ENCODE measurements at regions not wholly inside any gene's neighbourhood (a gene's known extent, or its start where the extent isn't known, plus 50 kb on each side); places are given as distances from the start of the nearest gene placed in this dataset.

DNA sequence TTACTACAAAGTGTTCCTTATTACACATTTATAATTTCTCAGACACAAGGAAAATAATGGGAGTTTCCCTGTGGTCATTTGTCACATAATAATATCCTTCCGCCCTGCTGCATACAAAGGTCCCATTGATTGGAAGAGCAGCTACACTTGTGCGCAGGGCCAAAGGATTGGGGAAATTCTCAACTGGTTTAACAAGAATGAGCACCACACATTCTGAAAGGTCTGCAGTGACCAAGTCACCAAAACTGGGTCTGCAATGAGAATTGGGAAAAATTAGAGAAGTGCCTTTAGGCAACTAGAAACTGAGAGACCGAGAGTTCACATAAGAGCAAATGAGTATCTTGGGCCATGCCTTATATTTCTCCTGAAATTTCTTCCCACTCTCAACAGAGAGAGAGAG, 98.2 kb upstream of the NR2F2 start:
- Histone ChIP-seq H3K27ac (ENCODE audit: low read depth, low read length, poor library complexity, severe bottlenecking) (no peak overlapping the region), H3K27me3 (replicated peaks; ENCODE audit: insufficient read depth, low read depth, low read length, poor library complexity) (no peaks in the 10 kb centered on the region), H3K4me1 (ENCODE audit: insufficient read depth, low read length, poor library complexity, severe bottlenecking) (no peaks in the 10 kb centered on the region), H3K36me3 (ENCODE audit: insufficient read depth, low read length, poor library complexity, severe bottlenecking) (no peaks in the 10 kb centered on the region), H3K9me3 (ENCODE audit: low read depth, low read length, poor library complexity, severe bottlenecking) (no peaks in the 10 kb centered on the region), H3K4me3 (ENCODE audit: low read depth, low read length, poor library complexity, severe bottlenecking) (no peak overlapping the region)
- DNase-seq (ENCODE audit: low spot score) = no peak
- TF ChIP-seq EZH2 (IDR thresholded peaks at IDR 0.05; ENCODE audit: borderline replicate concordance, low read depth, low read length, poor library complexity, severe bottlenecking) = no peak
- TF ChIP-seq, protein P1, sequence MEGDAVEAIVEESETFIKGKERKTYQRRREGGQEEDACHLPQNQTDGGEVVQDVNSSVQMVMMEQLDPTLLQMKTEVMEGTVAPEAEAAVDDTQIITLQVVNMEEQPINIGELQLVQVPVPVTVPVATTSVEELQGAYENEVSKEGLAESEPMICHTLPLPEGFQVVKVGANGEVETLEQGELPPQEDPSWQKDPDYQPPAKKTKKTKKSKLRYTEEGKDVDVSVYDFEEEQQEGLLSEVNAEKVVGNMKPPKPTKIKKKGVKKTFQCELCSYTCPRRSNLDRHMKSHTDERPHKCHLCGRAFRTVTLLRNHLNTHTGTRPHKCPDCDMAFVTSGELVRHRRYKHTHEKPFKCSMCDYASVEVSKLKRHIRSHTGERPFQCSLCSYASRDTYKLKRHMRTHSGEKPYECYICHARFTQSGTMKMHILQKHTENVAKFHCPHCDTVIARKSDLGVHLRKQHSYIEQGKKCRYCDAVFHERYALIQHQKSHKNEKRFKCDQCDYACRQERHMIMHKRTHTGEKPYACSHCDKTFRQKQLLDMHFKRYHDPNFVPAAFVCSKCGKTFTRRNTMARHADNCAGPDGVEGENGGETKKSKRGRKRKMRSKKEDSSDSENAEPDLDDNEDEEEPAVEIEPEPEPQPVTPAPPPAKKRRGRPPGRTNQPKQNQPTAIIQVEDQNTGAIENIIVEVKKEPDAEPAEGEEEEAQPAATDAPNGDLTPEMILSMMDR (conservative IDR thresholded peaks at IDR 0.05; ENCODE audit: low read depth, low read length) = no peak
- CTCF ChIA-PET = no interaction called here
- BruUV-seq (replicated peaks) = no TSS peak
- POLR2A ChIA-PET (ENCODE audit: low non-redundant PET) = no interaction called here
- intact Hi-C loops (cut with micrococcal nuclease; ENCODE audit: unreplicated experiment) = no loop called here

DNA sequence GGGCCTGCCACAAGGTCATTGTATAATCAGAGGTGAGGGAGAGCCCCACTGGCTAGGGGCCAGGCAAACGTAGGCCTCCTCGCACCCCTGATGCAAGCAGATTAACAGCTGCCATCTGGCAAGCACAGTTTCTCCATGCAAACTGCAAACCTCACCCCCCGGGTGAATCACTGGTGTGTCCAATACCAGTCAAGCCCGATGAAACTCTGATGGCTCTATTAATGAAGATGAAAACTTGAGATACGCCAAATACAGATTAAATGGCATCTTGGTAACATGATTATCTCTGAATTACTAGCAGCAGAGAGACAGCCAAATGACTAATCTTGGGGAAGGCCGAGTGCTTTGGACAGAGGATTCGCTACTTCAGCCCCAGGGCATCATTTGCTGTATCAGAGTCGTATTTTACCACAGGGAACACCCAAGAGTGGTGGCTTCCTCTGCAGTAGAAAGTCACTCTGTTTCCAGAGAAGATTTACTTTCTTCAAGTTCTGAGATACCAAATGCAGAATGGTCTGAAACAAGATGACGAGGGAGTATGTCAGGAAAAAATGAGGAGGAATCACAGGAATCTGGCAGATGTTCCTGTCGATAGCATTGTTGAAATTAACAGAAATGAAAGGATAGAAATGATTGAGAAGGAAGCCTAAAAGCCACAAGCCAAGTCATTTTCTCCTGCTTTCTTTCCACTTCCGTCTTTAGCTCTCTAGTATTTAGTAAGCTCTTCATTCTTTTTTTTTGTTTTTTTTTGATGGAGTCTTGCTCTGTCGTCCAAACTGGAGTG, 96.2 kb upstream of the NR2F2 start:
- no peak for DNase-seq (ENCODE audit: low spot score)
- ChIA-PET POLR2A (ENCODE audit: low non-redundant PET) (no interaction called here), CTCF (no interaction called here)
- H3K27me3 ChIP-seq (replicated peaks; ENCODE audit: insufficient read depth, low read depth, low read length, poor library complexity) = no peaks in the 10 kb centered on the region
- H3K36me3 ChIP-seq (ENCODE audit: insufficient read depth, low read length, poor library complexity, severe bottlenecking) = no peaks in the 10 kb centered on the region
- no TSS peak for BruUV-seq (replicated peaks)
- H3K9me3 ChIP-seq (ENCODE audit: low read depth, low read length, poor library complexity, severe bottlenecking) = no peaks in the 10 kb centered on the region
- intact Hi-C loops (cut with micrococcal nuclease; ENCODE audit: unreplicated experiment) = no loop called here
- no peak overlapping the region for H3K4me3 ChIP-seq (ENCODE audit: low read depth, low read length, poor library complexity, severe bottlenecking)
- no peak overlapping the region for H3K27ac ChIP-seq (ENCODE audit: low read depth, low read length, poor library complexity, severe bottlenecking)
- no peaks in the 10 kb centered on the region for H3K4me1 ChIP-seq (ENCODE audit: insufficient read depth, low read length, poor library complexity, severe bottlenecking)
- no peak for TF ChIP-seq EZH2 (IDR thresholded peaks at IDR 0.05; ENCODE audit: borderline replicate concordance, low read depth, low read length, poor library complexity, severe bottlenecking)
- TF ChIP-seq, protein P1 (conservative IDR thresholded peaks at IDR 0.05; ENCODE audit: low read depth, low read length) = no peak

DNA sequence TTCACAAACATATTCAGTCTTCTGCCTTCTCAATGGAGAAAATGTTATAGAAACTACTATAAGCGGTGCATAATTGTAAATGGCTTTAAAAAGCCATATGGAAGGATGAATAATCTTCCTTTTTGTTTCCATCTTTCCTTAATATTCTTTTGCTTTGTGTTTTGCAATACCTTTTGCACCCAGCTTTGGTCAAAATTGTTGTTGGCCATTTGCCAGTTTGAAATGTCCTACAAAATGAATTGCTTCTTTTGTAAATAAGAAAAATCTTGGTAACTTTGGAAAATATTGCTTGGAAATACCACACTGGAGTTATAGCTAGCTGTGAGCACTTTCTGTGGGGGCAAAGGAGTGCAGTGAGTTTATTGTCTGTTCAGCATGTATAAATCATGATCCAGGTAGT, 93.5 kb upstream of the NR2F2 start:
- H3K27me3 ChIP-seq (replicated peaks; ENCODE audit: insufficient read depth, low read depth, low read length, poor library complexity) = no peaks in the 10 kb centered on the region
- ChIA-PET CTCF (no interaction called here), POLR2A (ENCODE audit: low non-redundant PET) (no interaction called here)
- no peaks in the 10 kb centered on the region for H3K9me3 ChIP-seq (ENCODE audit: low read depth, low read length, poor library complexity, severe bottlenecking)
- TF ChIP-seq, protein P1 (conservative IDR thresholded peaks at IDR 0.05; ENCODE audit: low read depth, low read length) = no peak
- TF ChIP-seq EZH2 (IDR thresholded peaks at IDR 0.05; ENCODE audit: borderline replicate concordance, low read depth, low read length, poor library complexity, severe bottlenecking) = no peak
- no peaks in the 10 kb centered on the region for H3K4me1 ChIP-seq (ENCODE audit: insufficient read depth, low read length, poor library complexity, severe bottlenecking)
- intact Hi-C loops (cut with micrococcal nuclease; ENCODE audit: unreplicated experiment) = no loop called here
- no peak overlapping the region for H3K4me3 ChIP-seq (ENCODE audit: low read depth, low read length, poor library complexity, severe bottlenecking)
- H3K27ac ChIP-seq (ENCODE audit: low read depth, low read length, poor library complexity, severe bottlenecking) = no peak overlapping the region
- BruUV-seq (replicated peaks) = no TSS peak
- DNase-seq (ENCODE audit: low spot score) = no peak
- H3K36me3 ChIP-seq (ENCODE audit: insufficient read depth, low read length, poor library complexity, severe bottlenecking) = no peaks in the 10 kb centered on the region
